H9 (cell line): ENCODE measurements at regions not wholly inside any gene's neighbourhood (a gene's known extent, or its start where the extent isn't known, plus 50 kb on each side); places are given as distances from the start of the nearest gene placed in this dataset.

Experiments used
- DNase-seq: peaks from one replicate; pipeline ENCODE4 v3.0.0-alpha.2; 2017
- H2AFZ ChIP-seq: one replicate; pipeline ENCODE4 v1.6.1; 2013; ENCODE audit warnings: mild to moderate bottlenecking, low read length, control low read depth, moderate library complexity
- H2AK5ac ChIP-seq: 2 replicates; pipeline ENCODE4 v1.6.1; 2013; ENCODE audit warnings: low read length, control low read depth, mixed read lengths; ENCODE audit not compliant: insufficient read length
- H2BK120ac ChIP-seq: one replicate; pipeline ENCODE4 v1.6.1; 2013; ENCODE audit warnings: low read depth, mild to moderate bottlenecking, low read length, control low read depth, inconsistent platforms; ENCODE audit not compliant: poor library complexity, severe bottlenecking
- H2BK12ac ChIP-seq: 2 replicates; pipeline ENCODE4 v1.6.1; 2013; ENCODE audit warnings: low read length, control low read depth, mixed read lengths, low read depth; ENCODE audit not compliant: insufficient read length
- H2BK15ac ChIP-seq: 2 replicates; pipeline ENCODE4 v1.6.1; 2013; ENCODE audit warnings: low read depth, low read length, control low read depth
- H2BK20ac ChIP-seq: one replicate; pipeline ENCODE4 v1.6.1; 2013; ENCODE audit warnings: low read depth, mild to moderate bottlenecking, low read length, control low read depth, inconsistent platforms; ENCODE audit not compliant: poor library complexity, severe bottlenecking
- H2BK5ac ChIP-seq: 2 replicates; pipeline ENCODE4 v1.6.1; 2013; ENCODE audit warnings: low read length, control low read depth, mixed read lengths; ENCODE audit not compliant: insufficient read length
- H3K14ac ChIP-seq: 2 replicates; pipeline ENCODE4 v1.6.1; 2013; ENCODE audit warnings: low read length, control low read depth; ENCODE audit not compliant: insufficient read depth
- H3K18ac ChIP-seq: 2 replicates; pipeline ENCODE4 v1.6.1; 2013; ENCODE audit warnings: low read depth, mild to moderate bottlenecking, mixed read lengths, low read length, control low read depth; ENCODE audit not compliant: insufficient read length
- H3K23ac ChIP-seq: 2 replicates; pipeline ENCODE4 v1.6.1; 2013; ENCODE audit warnings: low read length, control low read depth, mixed read lengths, low read depth; ENCODE audit not compliant: insufficient read length
- H3K23me2 ChIP-seq: 2 replicates; pipeline ENCODE4 v1.6.1; 2013; ENCODE audit warnings: low read depth, mild to moderate bottlenecking, mixed read lengths, low read length, control low read depth; ENCODE audit not compliant: insufficient read length, poor library complexity, severe bottlenecking
- H3K27ac ChIP-seq: 2 replicates; pipeline ENCODE4 v1.5.1; 2013; ENCODE audit warnings: low read length, control low read depth, mixed read lengths, low read depth; ENCODE audit not compliant: insufficient read length
- H3K27me3 ChIP-seq: 2 replicates; pipeline ENCODE4 v1.6.1; 2013; ENCODE audit warnings: low read length, control low read depth, inconsistent platforms; ENCODE audit not compliant: insufficient read depth
- H3K4ac ChIP-seq: 2 replicates; pipeline ENCODE4 v1.6.1; 2013; ENCODE audit warnings: low read depth, mild to moderate bottlenecking, control low read depth, inconsistent platforms, low read length, moderate library complexity
- H3K4me1 ChIP-seq: 2 replicates; pipeline ENCODE4 v1.6.1; 2013; ENCODE audit warnings: low read length, control low read depth, inconsistent platforms; ENCODE audit not compliant: insufficient read depth
- H3K4me2 ChIP-seq: 2 replicates; pipeline ENCODE4 v1.6.1; 2013; ENCODE audit warnings: low read length, control low read depth, mixed read lengths; ENCODE audit not compliant: insufficient read length, insufficient read depth
- H3K56ac ChIP-seq: 2 replicates; pipeline ENCODE4 v1.6.1; 2013; ENCODE audit warnings: low read depth, mild to moderate bottlenecking, mixed read lengths, low read length, control low read depth; ENCODE audit not compliant: insufficient read length
- H3K79me1 ChIP-seq: 2 replicates; pipeline ENCODE4 v1.6.1; 2013; ENCODE audit warnings: low read depth, mild to moderate bottlenecking, moderate library complexity, low read length, control low read depth, inconsistent platforms; ENCODE audit not compliant: insufficient read depth, poor library complexity, severe bottlenecking
- H3K79me2 ChIP-seq: 2 replicates; pipeline ENCODE4 v1.6.1; 2013; ENCODE audit warnings: low read length, control low read depth, inconsistent platforms; ENCODE audit not compliant: insufficient read depth
- H3K9ac ChIP-seq: 2 replicates; pipeline ENCODE4 v1.6.1; 2013; ENCODE audit warnings: low read length, control low read depth, mixed read lengths; ENCODE audit not compliant: insufficient read length; ENCODE audit errors: extremely low read depth
- H3K9me3 ChIP-seq: one replicate; pipeline ENCODE4 v1.6.1; 2013; ENCODE audit warnings: low read depth, low read length, inconsistent platforms; ENCODE audit not compliant: control insufficient read depth
- H3T11ph ChIP-seq: one replicate; pipeline ENCODE4 v1.6.1; 2013; ENCODE audit warnings: mild to moderate bottlenecking, low read length, control low read depth, inconsistent platforms
- H4K20me1 ChIP-seq: one replicate; pipeline ENCODE4 v1.6.1; 2013; ENCODE audit not compliant: control insufficient read depth, insufficient read length, insufficient read depth
- H4K5ac ChIP-seq: 2 replicates; pipeline ENCODE4 v1.6.1; 2013; ENCODE audit warnings: low read depth, mild to moderate bottlenecking, mixed read lengths, low read length, control low read depth; ENCODE audit not compliant: insufficient read length
- H4K8ac ChIP-seq: replicated peaks from 2 replicates; pipeline ENCODE4 v1.6.1; 2013; ENCODE audit warnings: low read length, control low read depth, mixed read lengths, low read depth; ENCODE audit not compliant: insufficient read length
- H4K91ac ChIP-seq: 2 replicates; pipeline ENCODE4 v1.6.1; 2013; ENCODE audit warnings: low read depth, mild to moderate bottlenecking, moderate library complexity, mixed read lengths, low read length, control low read depth; ENCODE audit not compliant: insufficient read length
- H3K27ac Mint-ChIP-seq, 3 experiments: 2 replicates in 2 of 3; 3 replicates in 1 of 3; pipeline ENCODE4 v1.8.0; 2020 to 2021; ENCODE audit warnings: mixed read lengths in 3 of 3, mild to moderate bottlenecking in 1 of 3, moderate library complexity in 1 of 3
- H3K27me3 Mint-ChIP-seq: 2 replicates; pipeline ENCODE4 v1.8.0; 2021; ENCODE audit warnings: low read depth, mild to moderate bottlenecking, moderate library complexity, mixed read lengths
- H3K36me3 Mint-ChIP-seq, 3 experiments: 2 replicates in 2 of 3; 3 replicates in 1 of 3; pipeline ENCODE4 v1.8.0; 2020 to 2021; ENCODE audit warnings: low read depth in 3 of 3, mixed read lengths in 3 of 3; ENCODE audit not compliant: insufficient read depth in 1 of 3
- H3K4me1 Mint-ChIP-seq, 2 experiments: 2 replicates each; pipeline ENCODE4 v1.8.0; 2020; ENCODE audit warnings: mixed read lengths in 2 of 2
- H3K4me3 Mint-ChIP-seq, 2 experiments: 2 replicates in 1 of 2; 3 replicates in 1 of 2; pipeline ENCODE4 v1.8.0; 2020 to 2021; ENCODE audit warnings: mild to moderate bottlenecking in 2 of 2, mixed read lengths in 2 of 2, moderate library complexity in 1 of 2
- H3K9me3 Mint-ChIP-seq, 2 experiments: 2 replicates in 1 of 2; 3 replicates in 1 of 2; pipeline ENCODE4 v1.8.0; 2020; ENCODE audit warnings: mild to moderate bottlenecking in 2 of 2, mixed read lengths in 2 of 2, moderate library complexity in 1 of 2
- WGBS: extraction: QIAGEN DNeasy Blood & Tissue Kit; methylation state at CpG from one replicate; pipeline ENCODE4 v1.1.7; 2013; ENCODE audit warnings: missing lambda C conversion rate, low lambda C conversion rate, mixed read lengths; ENCODE audit not compliant: insufficient read length; ENCODE audit errors: extremely low coverage; 5-methylcytosine and 5-hydroxymethylcytosine counted together
- TF ChIP-seq, protein P1 (sequence below): fragments of 200-600 bp; sonication (generic); conservative IDR thresholded peaks from 3 replicates; pipeline ENCODE4 v1.8.0; 2021; ENCODE audit warnings: antibody characterized with exemption, mild to moderate bottlenecking

DNA sequence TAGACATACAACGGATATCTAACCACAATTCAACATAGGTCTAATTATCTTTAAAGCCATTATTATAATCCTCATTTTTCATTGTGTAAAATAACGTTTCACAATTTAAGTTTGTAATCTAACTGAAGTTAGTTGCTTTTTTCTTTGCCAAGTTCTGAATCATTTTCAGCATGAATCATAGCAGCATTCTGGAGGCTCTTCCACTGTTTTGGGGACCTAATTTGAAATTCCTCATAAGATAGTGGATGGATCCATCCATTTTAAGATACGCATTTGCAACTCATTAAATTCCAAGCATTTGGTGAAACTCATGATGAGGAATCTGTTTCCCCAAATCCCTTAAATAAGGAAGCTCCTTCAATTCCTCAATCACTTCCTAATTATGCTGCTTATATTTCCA is 447.1 kb upstream of the CDH10 start:
- H4K5ac ChIP-seq, result no peak overlapping the region

More for the DNA sequence above, 447.1 kb upstream of the CDH10 start:
- no peaks in the 10 kb centered on the region for H3K4me1 ChIP-seq
- H3K79me1 ChIP-seq, result no peaks in the 10 kb centered on the region
- TF ChIP-seq, protein P1, sequence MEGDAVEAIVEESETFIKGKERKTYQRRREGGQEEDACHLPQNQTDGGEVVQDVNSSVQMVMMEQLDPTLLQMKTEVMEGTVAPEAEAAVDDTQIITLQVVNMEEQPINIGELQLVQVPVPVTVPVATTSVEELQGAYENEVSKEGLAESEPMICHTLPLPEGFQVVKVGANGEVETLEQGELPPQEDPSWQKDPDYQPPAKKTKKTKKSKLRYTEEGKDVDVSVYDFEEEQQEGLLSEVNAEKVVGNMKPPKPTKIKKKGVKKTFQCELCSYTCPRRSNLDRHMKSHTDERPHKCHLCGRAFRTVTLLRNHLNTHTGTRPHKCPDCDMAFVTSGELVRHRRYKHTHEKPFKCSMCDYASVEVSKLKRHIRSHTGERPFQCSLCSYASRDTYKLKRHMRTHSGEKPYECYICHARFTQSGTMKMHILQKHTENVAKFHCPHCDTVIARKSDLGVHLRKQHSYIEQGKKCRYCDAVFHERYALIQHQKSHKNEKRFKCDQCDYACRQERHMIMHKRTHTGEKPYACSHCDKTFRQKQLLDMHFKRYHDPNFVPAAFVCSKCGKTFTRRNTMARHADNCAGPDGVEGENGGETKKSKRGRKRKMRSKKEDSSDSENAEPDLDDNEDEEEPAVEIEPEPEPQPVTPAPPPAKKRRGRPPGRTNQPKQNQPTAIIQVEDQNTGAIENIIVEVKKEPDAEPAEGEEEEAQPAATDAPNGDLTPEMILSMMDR, result no peak
- H3T11ph ChIP-seq, result no peak overlapping the region
- H4K8ac ChIP-seq, result no peak overlapping the region
- no peaks in the 10 kb centered on the region for H3K27me3 ChIP-seq
- no peak overlapping the region for H2AFZ ChIP-seq
- no peak overlapping the region for H2AK5ac ChIP-seq
- H3K4me3 Mint-ChIP-seq, result no peak overlapping the region
- no peaks in the 10 kb centered on the region for H3K36me3 Mint-ChIP-seq
- H3K27ac Mint-ChIP-seq, result no peak overlapping the region
- no peak overlapping the region for H3K4me2 ChIP-seq
- H3K4me1 Mint-ChIP-seq, result no peaks in the 10 kb centered on the region
- H4K20me1 ChIP-seq, result no peaks in the 10 kb centered on the region
- H3K79me2 ChIP-seq, result no peaks in the 10 kb centered on the region
- no CpG with 5 or more reads among the region's 3 CpGs for WGBS
- H3K9me3 ChIP-seq, result no peaks in the 10 kb centered on the region
- H4K91ac ChIP-seq, result no peak overlapping the region
- H2BK120ac ChIP-seq, result no peak overlapping the region
- no peak overlapping the region for H2BK5ac ChIP-seq
- no peak overlapping the region for H3K27ac ChIP-seq
- no peak overlapping the region for H3K9ac ChIP-seq
- H3K18ac ChIP-seq, result no peak overlapping the region
- no peaks in the 10 kb centered on the region for H3K9me3 Mint-ChIP-seq
- DNase-seq, result no peak
- no peak overlapping the region for H3K14ac ChIP-seq
- no peak overlapping the region for H3K56ac ChIP-seq
- H3K23ac ChIP-seq, result no peak overlapping the region
- H2BK20ac ChIP-seq, result no peak overlapping the region
- H3K4ac ChIP-seq, result no peak overlapping the region
- no peak overlapping the region for H2BK12ac ChIP-seq
- no peak overlapping the region for H2BK15ac ChIP-seq
- no peaks in the 10 kb centered on the region for H3K23me2 ChIP-seq
- H3K27me3 Mint-ChIP-seq, result no peaks in the 10 kb centered on the region
